ENCODE measurements at regions not wholly inside any gene's neighbourhood (a gene's known extent, or its start where the extent isn't known, plus 50 kb on each side); places are given as distances from the start of the nearest gene placed in this dataset.

GRCh38 chr2:147026664-147027295 is 818.0 kb upstream of the ACVR2A start:
- DNase-seq (ENCODE audit: low read depth in 1 of 2, low spot score in 1 of 2), result peak in 1 of 2 donors; percentile 78
- no peaks in the 10 kb centered on the region for H3K27me3 ChIP-seq
- no peaks in the 10 kb centered on the region for H3K9me3 ChIP-seq (ENCODE audit: low read depth)
- TF ChIP-seq CTCF (IDR thresholded peaks at IDR 0.05; ENCODE audit: low read depth, low read length), result no peak
- H3K27ac ChIP-seq, result no peak overlapping the region
- H3K4me3 ChIP-seq, result no peak overlapping the region
- no peaks in the 10 kb centered on the region for H3K36me3 ChIP-seq
- peaks cover 7% of the 10 kb centered on the region for H3K4me1 ChIP-seq (ENCODE audit: low read depth)

GRCh38 chr2:147025646-147026585 is 818.9 kb upstream of the ACVR2A start:
- no peaks in the 10 kb centered on the region for H3K27me3 ChIP-seq
- H3K36me3 ChIP-seq, result no peaks in the 10 kb centered on the region
- no peak overlapping the region for H3K27ac ChIP-seq
- no peak overlapping the region for H3K4me3 ChIP-seq
- peaks cover 4% of the 10 kb centered on the region for H3K4me1 ChIP-seq (ENCODE audit: low read depth)
- no peak for TF ChIP-seq CTCF (IDR thresholded peaks at IDR 0.05; ENCODE audit: low read depth, low read length)
- H3K9me3 ChIP-seq (ENCODE audit: low read depth), result no peaks in the 10 kb centered on the region
- peak in 1 of 2 donors; percentile 72 for DNase-seq (ENCODE audit: low read depth in 1 of 2, low spot score in 1 of 2)

GRCh38 chr2:147019311-147019710 is 825.5 kb upstream of the ACVR2A start:
- Histone ChIP-seq H3K9me3 (ENCODE audit: low read depth) (no peaks in the 10 kb centered on the region), H3K4me1 (ENCODE audit: low read depth) (no peaks in the 10 kb centered on the region), H3K27me3 (no peaks in the 10 kb centered on the region), H3K36me3 (no peaks in the 10 kb centered on the region), H3K4me3 (no peak overlapping the region), H3K27ac (no peak overlapping the region)
- no peak for TF ChIP-seq CTCF (IDR thresholded peaks at IDR 0.05; ENCODE audit: low read depth, low read length)
- peak in 1 of 2 donors; percentile 39 for DNase-seq (ENCODE audit: low read depth in 1 of 2, low spot score in 1 of 2)

GRCh38 chr2:147017951-147018645 is 826.7 kb upstream of the ACVR2A start:
- Histone ChIP-seq H3K9me3 (ENCODE audit: low read depth) (no peaks in the 10 kb centered on the region), H3K27me3 (no peaks in the 10 kb centered on the region), H3K4me1 (ENCODE audit: low read depth) (no peaks in the 10 kb centered on the region), H3K4me3 (no peak overlapping the region), H3K36me3 (no peaks in the 10 kb centered on the region), H3K27ac (no peak overlapping the region)
- DNase-seq (ENCODE audit: low read depth in 1 of 2, low spot score in 1 of 2), result peak in 1 of 2 donors; percentile 16
- no peak for TF ChIP-seq CTCF (IDR thresholded peaks at IDR 0.05; ENCODE audit: low read depth, low read length)

- Histone ChIP-seq H3K4me3 (no peak overlapping the region), H3K27ac (no peak overlapping the region), H3K27me3 (no peaks in the 10 kb centered on the region), H3K9me3 (ENCODE audit: low read depth) (no peaks in the 10 kb centered on the region), H3K4me1 (ENCODE audit: low read depth) (no peaks in the 10 kb centered on the region), H3K36me3 (no peaks in the 10 kb centered on the region)
- DNase-seq (ENCODE audit: low read depth in 1 of 2, low spot score in 1 of 2), result no peak
- TF ChIP-seq CTCF (IDR thresholded peaks at IDR 0.05; ENCODE audit: low read depth, low read length), result no peak
These were observed 828.6 kb upstream of the ACVR2A start for GRCh38 chr2:147016181-147016580.
